ENCODE measurements at regions not wholly inside any gene's neighbourhood (a gene's known extent, or its start where the extent isn't known, plus 50 kb on each side); places are given as distances from the start of the nearest gene placed in this dataset.
A peak's percentile ranks its signal among the peaks of the same experiment; 100 is the strongest.
"Not testable (repeated sequence)": the region's sequence is repeated elsewhere in the genome, so short reads cannot be mapped to it uniquely, and the experiment has no call there.

GRCh38 chr3:167051421-167051820 lies 328.7 kb downstream of the ZBBX start:
- no peaks in the 10 kb centered on the region for H3K4me1 Mint-ChIP-seq (ENCODE audit: unreplicated experiment)
- no peaks in the 10 kb centered on the region for H3K36me3 Mint-ChIP-seq (ENCODE audit: low read depth, unreplicated experiment)
- no peak for DNase-seq (ENCODE audit: low spot score)
- H3K27me3 Mint-ChIP-seq (ENCODE audit: unreplicated experiment) = peaks cover 1% of the 10 kb centered on the region
- no peak for TF ChIP-seq CTCF (IDR thresholded peaks at IDR 0.05; ENCODE audit: unreplicated experiment)
- no peak overlapping the region for H3K4me3 Mint-ChIP-seq (ENCODE audit: unreplicated experiment)
- H3K27ac Mint-ChIP-seq (ENCODE audit: unreplicated experiment) = no peak overlapping the region
- H3K9me3 Mint-ChIP-seq (ENCODE audit: unreplicated experiment) = no peaks in the 10 kb centered on the region

GRCh38 chr3:167033866-167034265 lies 346.2 kb downstream of the ZBBX start:
- H3K27me3 Mint-ChIP-seq (ENCODE audit: unreplicated experiment) = no peaks in the 10 kb centered on the region
- DNase-seq (ENCODE audit: low spot score) = no peak
- H3K4me3 Mint-ChIP-seq (ENCODE audit: unreplicated experiment) = no peak overlapping the region
- no peak for TF ChIP-seq CTCF (IDR thresholded peaks at IDR 0.05; ENCODE audit: unreplicated experiment)
- no peaks in the 10 kb centered on the region for H3K36me3 Mint-ChIP-seq (ENCODE audit: low read depth, unreplicated experiment)
- no peaks in the 10 kb centered on the region for H3K4me1 Mint-ChIP-seq (ENCODE audit: unreplicated experiment)
- H3K27ac Mint-ChIP-seq (ENCODE audit: unreplicated experiment) = no peak overlapping the region
- H3K9me3 Mint-ChIP-seq (ENCODE audit: unreplicated experiment) = no peaks in the 10 kb centered on the region

GRCh38 chr3:167032267-167032876 lies 347.7 kb downstream of the ZBBX start:
- peak; percentile 13 for DNase-seq (ENCODE audit: low spot score)
- no peaks in the 10 kb centered on the region for H3K4me1 Mint-ChIP-seq (ENCODE audit: unreplicated experiment)
- no peaks in the 10 kb centered on the region for H3K27me3 Mint-ChIP-seq (ENCODE audit: unreplicated experiment)
- peak; percentile 43 for TF ChIP-seq CTCF (IDR thresholded peaks at IDR 0.05; ENCODE audit: unreplicated experiment)
- H3K36me3 Mint-ChIP-seq (ENCODE audit: low read depth, unreplicated experiment) = no peaks in the 10 kb centered on the region
- no peak overlapping the region for H3K27ac Mint-ChIP-seq (ENCODE audit: unreplicated experiment)
- H3K4me3 Mint-ChIP-seq (ENCODE audit: unreplicated experiment) = no peak overlapping the region
- H3K9me3 Mint-ChIP-seq (ENCODE audit: unreplicated experiment) = no peaks in the 10 kb centered on the region

GRCh38 chr3:167031364-167032049 lies 348.6 kb downstream of the ZBBX start:
- Mint-ChIP-seq H3K36me3 (ENCODE audit: low read depth, unreplicated experiment) (no peaks in the 10 kb centered on the region), H3K4me3 (ENCODE audit: unreplicated experiment) (no peak overlapping the region), H3K4me1 (ENCODE audit: unreplicated experiment) (no peaks in the 10 kb centered on the region), H3K9me3 (ENCODE audit: unreplicated experiment) (no peaks in the 10 kb centered on the region), H3K27me3 (ENCODE audit: unreplicated experiment) (no peaks in the 10 kb centered on the region), H3K27ac (ENCODE audit: unreplicated experiment) (no peak overlapping the region)
- no peak for DNase-seq (ENCODE audit: low spot score)
- TF ChIP-seq CTCF (IDR thresholded peaks at IDR 0.05; ENCODE audit: unreplicated experiment) = no peak

- Mint-ChIP-seq H3K27me3 (ENCODE audit: unreplicated experiment) (no peaks in the 10 kb centered on the region), H3K36me3 (ENCODE audit: low read depth, unreplicated experiment) (no peaks in the 10 kb centered on the region), H3K4me1 (ENCODE audit: unreplicated experiment) (no peaks in the 10 kb centered on the region), H3K4me3 (ENCODE audit: unreplicated experiment) (no peak overlapping the region), H3K9me3 (ENCODE audit: unreplicated experiment) (no peaks in the 10 kb centered on the region), H3K27ac (ENCODE audit: unreplicated experiment) (no peak overlapping the region)
- TF ChIP-seq CTCF (IDR thresholded peaks at IDR 0.05; ENCODE audit: unreplicated experiment) = no peak
- DNase-seq (ENCODE audit: low spot score) = no peak
These were observed 349.9 kb downstream of the ZBBX start for GRCh38 chr3:167030082-167030725.

GRCh38 chr3:167019503-167019902 lies 360.6 kb downstream of the ZBBX start:
- H3K4me3 Mint-ChIP-seq (ENCODE audit: unreplicated experiment); H3K27me3 Mint-ChIP-seq (ENCODE audit: unreplicated experiment); DNase-seq (ENCODE audit: low spot score); H3K36me3 Mint-ChIP-seq (ENCODE audit: low read depth, unreplicated experiment); H3K9me3 Mint-ChIP-seq (ENCODE audit: unreplicated experiment); H3K4me1 Mint-ChIP-seq (ENCODE audit: unreplicated experiment); H3K27ac Mint-ChIP-seq (ENCODE audit: unreplicated experiment): not testable (repeated sequence)

- not testable (repeated sequence) for H3K27ac Mint-ChIP-seq (ENCODE audit: unreplicated experiment); DNase-seq (ENCODE audit: low spot score); H3K36me3 Mint-ChIP-seq (ENCODE audit: low read depth, unreplicated experiment); H3K9me3 Mint-ChIP-seq (ENCODE audit: unreplicated experiment); H3K4me1 Mint-ChIP-seq (ENCODE audit: unreplicated experiment); H3K27me3 Mint-ChIP-seq (ENCODE audit: unreplicated experiment); H3K4me3 Mint-ChIP-seq (ENCODE audit: unreplicated experiment)
These were observed 361.4 kb downstream of the ZBBX start for GRCh38 chr3:167018591-167019111.

Data from endothelial cell (in vitro differentiated cells).